A673 (cell line): ENCODE measurements at regions not wholly inside any gene's neighbourhood (a gene's known extent, or its start where the extent isn't known, plus 50 kb on each side); places are given as distances from the start of the nearest gene placed in this dataset.

Source experiments
- BruUV-seq: library from RNA; stranded (reverse); fragments of 400-500 nt; replicated peaks from 2 replicates; lab custom pipeline; 2021; lab: Mats Ljungman, UMichigan
- CTCF ChIA-PET: fragments of 300-600 bp; sonication (Branson Sonifier 250); formaldehyde crosslinking; loops from one replicate; lab custom pipeline; 2022; ENCODE audit warnings: antibody characterized with exemption; lab: Charles Lee
- POLR2A ChIA-PET: fragments of 300-600 bp; sonication (Branson Sonifier 250); formaldehyde crosslinking; loops from one replicate; lab custom pipeline; 2022; ENCODE audit warnings: antibody characterized with exemption; ENCODE audit not compliant: low non-redundant PET; lab: Charles Lee
- DNase-seq: peaks from one replicate; pipeline ENCODE4 v3.0.0-alpha.2; 2015; ENCODE audit warnings: low spot score
- H3K27ac ChIP-seq: fragments of 200-600 bp; sonication (generic); 2 replicates; pipeline ENCODE4 v1.5.1; 2016; ENCODE audit warnings: mixed run types, low read depth, mild to moderate bottlenecking, mixed read lengths, antibody characterized with exemption, low read length; ENCODE audit not compliant: poor library complexity, severe bottlenecking
- H3K27me3 ChIP-seq: fragments of 200-600 bp; sonication (generic); replicated peaks from 2 replicates; pipeline ENCODE4 v1.6.1; 2017; ENCODE audit warnings: mixed run types, low read depth, mild to moderate bottlenecking, mixed read lengths, antibody characterized with exemption, low read length; ENCODE audit not compliant: insufficient read depth, poor library complexity
- H3K36me3 ChIP-seq: fragments of 200-600 bp; sonication (generic); 2 replicates; pipeline ENCODE4 v1.6.1; 2016; ENCODE audit warnings: mixed run types, mild to moderate bottlenecking, mixed read lengths, antibody characterized with exemption, low read length; ENCODE audit not compliant: insufficient read depth, poor library complexity, severe bottlenecking
- H3K4me1 ChIP-seq: fragments of 200-600 bp; sonication (generic); 2 replicates; pipeline ENCODE4 v1.6.1; 2017; ENCODE audit warnings: mixed run types, mild to moderate bottlenecking, mixed read lengths, antibody characterized with exemption, low read length; ENCODE audit not compliant: insufficient read depth, poor library complexity, severe bottlenecking
- H3K4me3 ChIP-seq: fragments of 200-600 bp; sonication (generic); 2 replicates; pipeline ENCODE4 v1.5.1; 2016; ENCODE audit warnings: low read depth, mixed run types, mild to moderate bottlenecking, mixed read lengths, low read length; ENCODE audit not compliant: poor library complexity, severe bottlenecking
- H3K9me3 ChIP-seq: fragments of 200-600 bp; sonication (generic); 2 replicates; pipeline ENCODE4 v1.6.1; 2016; ENCODE audit warnings: mixed run types, low read depth, mild to moderate bottlenecking, mixed read lengths, antibody characterized with exemption, low read length; ENCODE audit not compliant: poor library complexity, severe bottlenecking
- CTCF ChIP-seq: fragments of 300-800, 200-600 bp; sonication (generic); conservative IDR thresholded peaks from 2 replicates; pipeline ENCODE4 v1.5.1; 2017; ENCODE audit warnings: low read depth, mild to moderate bottlenecking, antibody characterized with exemption, low read length, moderate library complexity, mixed read lengths
- EZH2 ChIP-seq: fragments of 200-600 bp; sonication (generic); IDR thresholded peaks from 2 replicates; pipeline ENCODE4 v1.6.1; 2017; ENCODE audit warnings: borderline replicate concordance, low read depth, mild to moderate bottlenecking, mixed read lengths, antibody characterized with exemption, low read length; ENCODE audit not compliant: poor library complexity, severe bottlenecking
- intact Hi-C: fragments of 100-400 bp; cut with micrococcal nuclease; formaldehyde crosslinking; loops from one replicate; pipeline ENCODE4 v1.10.0; 2022; ENCODE audit not compliant: unreplicated experiment

DNA sequence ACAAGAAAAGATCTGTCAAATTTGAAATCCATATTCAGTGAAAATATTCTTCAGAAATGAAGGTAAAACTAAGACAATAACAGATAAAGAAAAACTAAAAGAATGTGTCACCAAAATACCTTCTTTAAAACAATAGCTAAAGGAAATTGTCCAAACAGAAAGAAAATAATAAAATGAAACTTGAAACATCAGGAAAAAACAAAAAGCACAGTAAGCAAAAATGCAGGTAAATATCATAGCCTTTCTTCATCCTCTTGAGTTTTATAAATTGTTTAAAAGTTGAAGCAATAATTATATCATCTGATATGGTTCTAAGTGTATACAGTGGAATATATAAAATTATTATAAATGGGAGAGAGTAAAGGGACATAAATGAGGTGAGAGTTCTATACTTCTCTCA lies 103.8 kb upstream of the PDE1A start:
- BruUV-seq: no TSS peak
- Histone ChIP-seq H3K27ac (no peak overlapping the region), H3K36me3 (no peaks in the 10 kb centered on the region), H3K27me3 (no peaks in the 10 kb centered on the region), H3K4me1 (no peaks in the 10 kb centered on the region), H3K4me3 (no peak overlapping the region), H3K9me3 (peaks cover 7% of the 10 kb centered on the region)
- ChIA-PET POLR2A (no interaction called here), CTCF (no interaction called here)
- no peak for DNase-seq
- TF ChIP-seq EZH2 (no peak), CTCF (no peak)
- intact Hi-C loops: no loop called here

GRCh38 chr2:182540252-182540651 lies 113.4 kb upstream of the PDE1A start:
- no peak for DNase-seq
- no peak overlapping the region for H3K4me3 ChIP-seq
- H3K9me3 ChIP-seq: no peaks in the 10 kb centered on the region
- BruUV-seq: no TSS peak
- intact Hi-C loops: no loop called here
- H3K36me3 ChIP-seq: no peaks in the 10 kb centered on the region
- TF ChIP-seq CTCF: no peak
- TF ChIP-seq EZH2: no peak
- H3K27me3 ChIP-seq: no peaks in the 10 kb centered on the region
- POLR2A ChIA-PET: no interaction called here
- CTCF ChIA-PET: no interaction called here
- no peak overlapping the region for H3K27ac ChIP-seq
- no peaks in the 10 kb centered on the region for H3K4me1 ChIP-seq

DNA sequence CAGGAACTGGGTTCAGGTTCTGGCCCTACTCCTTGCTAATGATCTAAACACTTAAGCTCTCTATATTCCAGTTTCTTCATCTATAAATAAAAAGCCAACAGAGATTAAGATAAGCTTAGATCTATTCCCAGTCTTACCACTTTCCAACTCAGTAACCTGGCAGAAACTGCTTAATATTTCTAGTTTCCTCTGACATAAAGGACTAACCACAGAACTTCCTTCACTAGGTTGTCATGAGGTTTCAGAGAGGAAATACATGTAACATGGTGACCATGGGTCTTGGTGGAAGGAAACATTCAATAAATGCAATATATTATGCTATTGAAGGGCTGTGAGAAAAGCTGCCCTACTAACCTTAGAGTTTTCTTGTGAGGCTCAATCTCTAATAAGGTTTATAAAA lies 114.4 kb upstream of the PDE1A start:
- ChIA-PET CTCF (no interaction called here), POLR2A (no interaction called here)
- Histone ChIP-seq H3K4me3 (no peak overlapping the region), H3K4me1 (no peaks in the 10 kb centered on the region), H3K27me3 (no peaks in the 10 kb centered on the region), H3K9me3 (no peaks in the 10 kb centered on the region), H3K27ac (no peak overlapping the region), H3K36me3 (no peaks in the 10 kb centered on the region)
- no TSS peak for BruUV-seq
- TF ChIP-seq CTCF (no peak), EZH2 (no peak)
- intact Hi-C loops: no loop called here
- no peak for DNase-seq
